ENCODE measurements at regions not wholly inside any gene's neighbourhood (a gene's known extent, or its start where the extent isn't known, plus 50 kb on each side); places are given as distances from the start of the nearest gene placed in this dataset.

DNA sequence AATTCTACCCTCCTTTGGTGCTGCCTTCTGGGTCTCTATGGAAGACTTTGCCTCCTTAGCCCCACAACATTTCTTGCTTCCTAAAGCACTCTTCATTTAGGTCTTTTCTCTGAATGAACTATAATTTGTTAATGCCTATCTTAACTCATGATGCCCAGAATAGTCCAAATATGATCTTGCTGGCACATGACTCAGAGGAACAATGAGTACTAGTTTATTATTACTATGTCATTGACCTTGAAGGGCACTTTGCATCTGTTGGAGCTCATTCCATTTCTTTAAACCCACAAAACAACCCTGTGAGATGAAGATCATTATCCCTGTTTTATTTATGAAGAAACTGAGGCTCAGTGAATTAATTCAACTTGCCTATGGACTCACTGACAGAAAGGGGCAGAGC lies 320.2 kb upstream of the PLET1 start:
- TF ChIP-seq, protein P1, sequence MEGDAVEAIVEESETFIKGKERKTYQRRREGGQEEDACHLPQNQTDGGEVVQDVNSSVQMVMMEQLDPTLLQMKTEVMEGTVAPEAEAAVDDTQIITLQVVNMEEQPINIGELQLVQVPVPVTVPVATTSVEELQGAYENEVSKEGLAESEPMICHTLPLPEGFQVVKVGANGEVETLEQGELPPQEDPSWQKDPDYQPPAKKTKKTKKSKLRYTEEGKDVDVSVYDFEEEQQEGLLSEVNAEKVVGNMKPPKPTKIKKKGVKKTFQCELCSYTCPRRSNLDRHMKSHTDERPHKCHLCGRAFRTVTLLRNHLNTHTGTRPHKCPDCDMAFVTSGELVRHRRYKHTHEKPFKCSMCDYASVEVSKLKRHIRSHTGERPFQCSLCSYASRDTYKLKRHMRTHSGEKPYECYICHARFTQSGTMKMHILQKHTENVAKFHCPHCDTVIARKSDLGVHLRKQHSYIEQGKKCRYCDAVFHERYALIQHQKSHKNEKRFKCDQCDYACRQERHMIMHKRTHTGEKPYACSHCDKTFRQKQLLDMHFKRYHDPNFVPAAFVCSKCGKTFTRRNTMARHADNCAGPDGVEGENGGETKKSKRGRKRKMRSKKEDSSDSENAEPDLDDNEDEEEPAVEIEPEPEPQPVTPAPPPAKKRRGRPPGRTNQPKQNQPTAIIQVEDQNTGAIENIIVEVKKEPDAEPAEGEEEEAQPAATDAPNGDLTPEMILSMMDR (IDR thresholded peaks at IDR 0.05): no peak
- H3K4me2 ChIP-seq (replicated peaks; ENCODE audit: extremely low read depth, low read length, poor library complexity, severe bottlenecking): no peak overlapping the region
- no peak overlapping the region for H2AFZ ChIP-seq (ENCODE audit: insufficient read depth, low read depth, low read length, poor library complexity, severe bottlenecking)
- H3K4me3 ChIP-seq (replicated peaks in 1 of 3; ENCODE audit: low read depth in 2 of 3, low read length in 3 of 3): no peak overlapping the region
- no peaks in the 10 kb centered on the region for H3K9me3 ChIP-seq (replicated peaks in 1 of 2; ENCODE audit: control insufficient read depth in 1 of 2, insufficient read depth in 1 of 2, low read length in 2 of 2)
- Mint-ChIP-seq H3K36me3 (no peaks in the 10 kb centered on the region), H3K4me1 (no peaks in the 10 kb centered on the region), H3K27me3 (ENCODE audit: low read depth in 3 of 3) (peaks cover 0 to 8% (median 0%) of the 10 kb centered on the region in 3 donors), H3K9me3 (peaks cover 0 to 2% (median 0%) of the 10 kb centered on the region in 7 donors), H3K27ac (no peak overlapping the region), H3K4me3 (no peak overlapping the region)
- no peak overlapping the region for H3K9ac ChIP-seq (ENCODE audit: insufficient read depth, low read length, poor library complexity, severe bottlenecking)
- DNase-seq: no peak
- H3K27ac ChIP-seq (ENCODE audit: low read depth in 1 of 2, low read length in 2 of 2): no peak overlapping the region
- H3K4me1 ChIP-seq (ENCODE audit: control insufficient read depth in 1 of 2, insufficient read depth in 2 of 2, low read length in 2 of 2): no peaks in the 10 kb centered on the region
- no peaks in the 10 kb centered on the region for H3K27me3 ChIP-seq (ENCODE audit: control insufficient read depth in 2 of 2, insufficient read depth in 2 of 2, low read length in 2 of 2)
- H4K20me1 ChIP-seq (ENCODE audit: insufficient read depth, low read length): no peaks in the 10 kb centered on the region
- intact Hi-C loops (cut with micrococcal nuclease): no loop called here
- no peaks in the 10 kb centered on the region for H3K36me3 ChIP-seq (replicated peaks in 1 of 2; ENCODE audit: control insufficient read depth in 1 of 2, insufficient read depth in 2 of 2, low read length in 2 of 2)
- H3K79me2 ChIP-seq (ENCODE audit: insufficient read depth, low read length): no peaks in the 10 kb centered on the region

DNA sequence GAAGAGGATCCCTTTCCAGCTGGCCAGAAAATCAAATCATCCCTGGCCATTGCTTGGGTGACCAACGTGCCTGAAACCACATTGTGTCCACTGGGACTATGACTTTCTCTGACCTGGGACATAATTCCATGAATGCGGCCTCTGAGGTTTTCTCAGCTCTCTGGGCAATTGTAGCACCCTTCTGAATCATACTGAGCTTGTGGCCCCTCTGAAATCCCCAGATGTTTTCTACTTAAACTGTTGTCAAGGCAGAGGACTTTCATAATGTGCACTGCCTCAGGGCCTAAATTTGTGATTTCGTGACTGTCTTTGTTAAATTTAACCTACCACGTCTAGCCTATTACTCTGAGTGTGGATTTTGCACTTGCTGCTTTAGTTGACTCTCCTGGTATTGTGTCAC lies 321.1 kb upstream of the PLET1 start:
- Histone ChIP-seq H3K27ac (ENCODE audit: low read depth in 1 of 2, low read length in 2 of 2) (no peak overlapping the region), H3K4me1 (ENCODE audit: control insufficient read depth in 1 of 2, insufficient read depth in 2 of 2, low read length in 2 of 2) (no peaks in the 10 kb centered on the region), H3K4me2 (replicated peaks; ENCODE audit: extremely low read depth, low read length, poor library complexity, severe bottlenecking) (no peak overlapping the region), H3K79me2 (ENCODE audit: insufficient read depth, low read length) (no peaks in the 10 kb centered on the region), H3K9me3 (replicated peaks in 1 of 2; ENCODE audit: control insufficient read depth in 1 of 2, insufficient read depth in 1 of 2, low read length in 2 of 2) (no peaks in the 10 kb centered on the region), H3K4me3 (replicated peaks in 1 of 3; ENCODE audit: low read depth in 2 of 3, low read length in 3 of 3) (no peak overlapping the region), H2AFZ (ENCODE audit: insufficient read depth, low read depth, low read length, poor library complexity, severe bottlenecking) (no peak overlapping the region), H3K27me3 (ENCODE audit: control insufficient read depth in 2 of 2, insufficient read depth in 2 of 2, low read length in 2 of 2) (no peaks in the 10 kb centered on the region), H3K9ac (ENCODE audit: insufficient read depth, low read length, poor library complexity, severe bottlenecking) (no peak overlapping the region), H4K20me1 (ENCODE audit: insufficient read depth, low read length) (no peaks in the 10 kb centered on the region), H3K36me3 (replicated peaks in 1 of 2; ENCODE audit: control insufficient read depth in 1 of 2, insufficient read depth in 2 of 2, low read length in 2 of 2) (no peaks in the 10 kb centered on the region)
- Mint-ChIP-seq H3K4me3 (no peak overlapping the region), H3K36me3 (no peaks in the 10 kb centered on the region), H3K27ac (no peak overlapping the region), H3K9me3 (no peaks in the 10 kb centered on the region), H3K27me3 (ENCODE audit: low read depth in 3 of 3) (peaks cover 0 to 8% (median 0%) of the 10 kb centered on the region in 3 donors), H3K4me1 (no peaks in the 10 kb centered on the region)
- 72% methylated on average over 2 of the region's 4 CpGs for WGBS (ENCODE audit: insufficient coverage)
- DNase-seq: no peak
- intact Hi-C loops (cut with micrococcal nuclease): no loop called here
- TF ChIP-seq, protein P1 (IDR thresholded peaks at IDR 0.05): no peak
